IPS-20b (cell line): ENCODE measurements at regions not wholly inside any gene's neighbourhood (a gene's known extent, or its start where the extent isn't known, plus 50 kb on each side); places are given as distances from the start of the nearest gene placed in this dataset.
"Not testable (repeated sequence)": the region's sequence is repeated elsewhere in the genome, so short reads cannot be mapped to it uniquely, and the experiment has no call there.

Source experiments
- H3K27ac ChIP-seq: one replicate; pipeline ENCODE4 v1.5.1; 2013; ENCODE audit warnings: low read length
- H3K27me3 ChIP-seq: 2 replicates; pipeline ENCODE4 v1.6.1; 2013; ENCODE audit warnings: mild to moderate bottlenecking, low read length, inconsistent platforms; ENCODE audit not compliant: insufficient read depth
- H3K36me3 ChIP-seq: 2 replicates; pipeline ENCODE4 v1.6.1; 2013; ENCODE audit warnings: low read depth, mild to moderate bottlenecking, inconsistent platforms, low read length, moderate library complexity; ENCODE audit not compliant: insufficient read depth
- H3K4me1 ChIP-seq: 2 replicates; pipeline ENCODE4 v1.6.1; 2013; ENCODE audit warnings: mild to moderate bottlenecking, control low read depth, inconsistent platforms, low read length, moderate library complexity; ENCODE audit not compliant: insufficient read depth
- H3K4me3 ChIP-seq: 2 replicates; pipeline ENCODE4 v1.5.1; 2013; ENCODE audit warnings: mild to moderate bottlenecking, low read length, inconsistent platforms
- H3K9ac ChIP-seq: 2 replicates; pipeline ENCODE4 v1.6.1; 2013; ENCODE audit warnings: low read depth, mild to moderate bottlenecking, inconsistent platforms, low read length, moderate library complexity
- H3K9me3 ChIP-seq: 2 replicates; pipeline ENCODE4 v1.6.1; 2013; ENCODE audit warnings: mild to moderate bottlenecking, low read depth, low read length, inconsistent platforms; ENCODE audit not compliant: insufficient read depth

DNA sequence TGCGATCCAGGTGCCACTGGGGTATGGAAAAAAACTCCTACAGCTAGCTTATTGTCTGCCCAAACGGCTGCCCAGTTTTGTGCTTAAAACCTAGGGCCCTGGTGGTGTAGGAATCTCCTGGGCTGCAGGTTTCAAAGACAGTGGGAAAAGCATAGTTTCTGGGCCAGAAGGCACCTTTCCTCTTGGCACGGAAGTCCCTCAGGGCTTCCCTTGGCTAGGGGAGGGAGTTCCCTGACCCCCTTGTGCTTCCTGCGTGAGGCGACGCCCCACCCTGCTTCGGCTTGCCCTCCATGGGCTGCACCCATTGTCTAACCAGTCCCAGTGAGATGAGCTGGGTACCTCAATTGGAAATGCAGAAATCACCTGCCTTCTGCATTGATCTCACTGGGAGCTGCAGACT, 135.0 kb downstream of the CXCL12 start:
- not testable (repeated sequence) for H3K9me3 ChIP-seq, H3K4me3 ChIP-seq, H3K36me3 ChIP-seq, H3K9ac ChIP-seq, H3K27ac ChIP-seq, H3K27me3 ChIP-seq, H3K4me1 ChIP-seq

DNA sequence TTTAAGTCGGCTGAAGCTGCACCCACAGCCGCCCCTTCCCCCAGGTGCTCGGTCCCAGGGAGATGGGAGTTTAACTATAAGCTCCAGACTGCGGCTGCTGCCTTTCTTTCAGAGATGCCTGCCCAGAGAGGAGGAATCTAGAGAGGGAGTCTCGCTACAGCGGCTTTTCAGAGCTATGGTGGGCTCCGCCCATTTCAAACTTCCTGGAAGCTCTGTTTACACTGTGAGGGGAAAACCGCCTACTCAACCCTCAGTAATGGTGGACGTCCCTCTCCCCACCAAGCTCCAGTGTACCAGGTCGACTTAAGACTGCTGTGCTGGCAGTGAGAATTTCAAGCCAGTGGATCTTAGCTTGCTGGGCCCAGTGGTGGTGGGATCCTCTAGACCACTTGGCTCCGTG, 135.4 kb downstream of the CXCL12 start:
- no peaks in the 10 kb centered on the region for H3K4me1 ChIP-seq
- no peaks in the 10 kb centered on the region for H3K9me3 ChIP-seq
- H3K9ac ChIP-seq = no peak overlapping the region
- H3K27ac ChIP-seq = no peak overlapping the region
- H3K4me3 ChIP-seq = no peak overlapping the region
- no peaks in the 10 kb centered on the region for H3K27me3 ChIP-seq
- H3K36me3 ChIP-seq = no peaks in the 10 kb centered on the region

DNA sequence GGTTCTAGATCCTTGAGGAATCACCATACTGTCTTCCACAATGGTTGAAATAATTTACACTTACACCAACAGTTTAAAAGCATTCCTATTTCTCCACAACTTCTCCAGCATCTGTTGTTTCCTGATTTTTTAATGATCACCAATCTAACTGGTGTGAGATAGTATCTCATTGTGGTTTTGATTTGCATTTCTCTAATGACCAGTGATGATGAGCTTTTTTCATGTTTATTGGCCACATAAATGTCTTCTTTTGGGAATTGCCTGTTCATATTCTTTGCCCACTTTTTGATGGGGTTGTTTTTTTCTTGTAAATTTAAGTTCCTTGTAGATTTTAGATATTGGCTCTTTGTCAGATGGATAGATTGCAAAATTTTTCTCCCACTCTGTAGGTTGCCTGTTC, 138.2 kb downstream of the CXCL12 start:
- not testable (repeated sequence) for H3K9me3 ChIP-seq, H3K27ac ChIP-seq, H3K4me1 ChIP-seq, H3K9ac ChIP-seq, H3K36me3 ChIP-seq, H3K4me3 ChIP-seq, H3K27me3 ChIP-seq

DNA sequence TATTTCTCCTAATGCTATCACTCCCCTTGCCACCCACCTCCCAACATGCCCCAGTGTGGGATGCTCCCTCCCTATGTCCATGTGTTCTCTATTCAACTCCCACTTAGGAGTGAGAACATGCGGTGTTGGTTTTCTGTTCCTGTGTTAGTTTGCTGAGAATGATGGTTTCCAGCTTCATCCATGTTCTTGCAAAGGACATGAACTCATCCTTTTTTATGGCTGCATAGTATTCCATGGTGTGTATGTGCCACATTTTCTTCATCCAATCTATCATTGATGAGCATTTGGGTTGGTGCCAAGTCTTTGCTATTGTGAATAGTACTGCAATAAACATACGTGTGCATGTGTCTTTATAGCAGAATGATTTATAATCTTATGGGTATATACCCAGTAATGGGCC, 138.6 kb downstream of the CXCL12 start:
- not testable (repeated sequence) for H3K27ac ChIP-seq, H3K4me3 ChIP-seq, H3K27me3 ChIP-seq, H3K4me1 ChIP-seq, H3K9ac ChIP-seq, H3K36me3 ChIP-seq, H3K9me3 ChIP-seq

DNA sequence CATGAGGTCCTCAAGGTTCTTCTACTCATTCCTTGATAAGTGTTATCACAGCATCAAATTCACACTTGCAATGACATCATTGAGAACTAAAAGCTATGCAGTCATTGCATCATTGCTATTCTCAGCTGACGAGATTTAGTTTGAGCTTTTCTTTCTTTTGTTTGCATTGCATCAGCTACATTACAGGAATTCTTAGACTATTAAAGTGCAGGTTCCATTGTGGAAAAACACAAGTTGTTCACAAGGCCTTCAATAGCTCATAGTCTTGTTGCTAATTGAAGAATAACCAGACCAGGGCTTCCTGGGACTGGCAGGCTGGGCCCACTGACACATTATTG, 139.3 kb downstream of the CXCL12 start:
- Histone ChIP-seq H3K27ac (no peak overlapping the region), H3K9ac (no peak overlapping the region), H3K27me3 (no peaks in the 10 kb centered on the region), H3K36me3 (no peaks in the 10 kb centered on the region), H3K9me3 (no peaks in the 10 kb centered on the region), H3K4me3 (no peak overlapping the region), H3K4me1 (peaks cover 5% of the 10 kb centered on the region; the same call in 1 of the 2 replicates)

DNA sequence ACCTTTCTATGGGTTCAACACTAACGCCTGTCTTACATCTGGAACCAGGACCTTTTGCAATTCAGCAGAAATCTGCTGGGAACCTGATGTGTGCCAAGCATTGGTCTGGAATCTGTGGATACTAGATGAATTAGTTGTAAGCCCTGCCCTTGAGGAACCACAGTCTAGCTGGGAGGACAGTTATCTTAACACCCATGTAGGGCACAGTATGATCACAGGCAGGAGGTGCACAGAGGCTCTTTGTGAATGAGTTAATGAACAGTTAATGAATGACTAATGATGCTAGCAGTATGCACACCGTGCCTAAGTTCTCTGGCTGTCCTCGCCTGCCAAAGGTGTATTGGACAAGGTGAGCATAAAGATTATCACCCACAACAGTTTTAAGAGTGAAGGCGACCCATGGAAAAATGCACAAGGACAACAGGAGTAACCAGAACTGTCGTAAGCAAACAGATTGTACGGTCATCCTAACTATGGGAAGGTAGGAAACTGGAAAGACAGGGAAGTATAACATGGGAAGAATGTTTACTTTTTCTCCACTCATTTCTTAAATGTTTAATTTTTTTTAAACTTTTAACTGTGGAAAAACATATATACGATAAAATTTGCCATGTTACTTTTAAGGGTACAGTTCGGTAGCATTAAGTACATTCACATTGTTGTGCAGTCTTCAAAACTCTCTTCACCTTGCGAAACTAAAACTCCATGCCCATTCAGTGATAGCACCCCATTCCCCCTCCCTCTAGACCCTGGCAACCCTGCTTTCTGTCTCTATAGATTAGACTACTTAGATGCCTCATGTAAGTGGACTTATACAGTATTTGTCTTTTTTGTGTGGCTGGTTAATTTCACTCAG, 139.9 kb downstream of the CXCL12 start:
- Histone ChIP-seq H3K4me3 (no peak overlapping the region), H3K9ac (no peak overlapping the region), H3K27ac (no peak overlapping the region), H3K27me3 (no peaks in the 10 kb centered on the region), H3K4me1 (peaks cover 5% of the 10 kb centered on the region; the same call in 1 of the 2 replicates), H3K9me3 (no peaks in the 10 kb centered on the region), H3K36me3 (no peaks in the 10 kb centered on the region)

DNA sequence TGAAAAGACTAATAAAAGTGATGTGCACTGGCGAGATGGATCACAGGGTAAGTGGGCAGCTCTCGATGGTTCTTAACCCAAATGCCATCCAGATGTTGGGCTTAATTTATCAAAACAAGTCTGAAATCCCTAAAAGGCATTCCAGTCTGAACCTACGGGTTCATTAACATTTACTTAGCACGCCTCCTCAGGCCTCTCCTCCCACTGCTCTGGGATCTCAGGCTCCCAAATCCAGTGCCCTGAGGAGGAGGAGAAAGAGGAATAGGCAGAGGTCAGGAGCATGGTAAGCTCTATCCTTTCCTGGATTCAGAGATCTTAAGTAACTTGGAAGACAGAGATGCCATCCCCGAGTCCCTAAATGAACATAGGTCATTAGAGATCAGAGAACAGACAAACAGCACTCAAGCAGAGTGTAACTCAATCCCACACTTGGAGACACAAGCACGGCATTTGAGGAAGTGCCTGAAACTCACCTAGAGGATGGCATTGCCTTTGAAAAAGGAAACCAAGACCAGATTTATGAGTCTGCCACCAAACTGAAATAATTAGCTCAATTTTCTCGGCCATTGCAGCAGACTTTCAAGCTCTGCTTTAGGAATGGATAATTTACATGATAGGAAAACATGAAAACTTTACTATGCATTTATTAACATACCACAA, 140.9 kb downstream of the CXCL12 start:
- Histone ChIP-seq H3K4me3 (no peak overlapping the region), H3K4me1 (peaks cover 5% of the 10 kb centered on the region; the same call in 1 of the 2 replicates), H3K27me3 (no peaks in the 10 kb centered on the region), H3K27ac (no peak overlapping the region), H3K9ac (no peak overlapping the region), H3K9me3 (no peaks in the 10 kb centered on the region), H3K36me3 (no peaks in the 10 kb centered on the region)

DNA sequence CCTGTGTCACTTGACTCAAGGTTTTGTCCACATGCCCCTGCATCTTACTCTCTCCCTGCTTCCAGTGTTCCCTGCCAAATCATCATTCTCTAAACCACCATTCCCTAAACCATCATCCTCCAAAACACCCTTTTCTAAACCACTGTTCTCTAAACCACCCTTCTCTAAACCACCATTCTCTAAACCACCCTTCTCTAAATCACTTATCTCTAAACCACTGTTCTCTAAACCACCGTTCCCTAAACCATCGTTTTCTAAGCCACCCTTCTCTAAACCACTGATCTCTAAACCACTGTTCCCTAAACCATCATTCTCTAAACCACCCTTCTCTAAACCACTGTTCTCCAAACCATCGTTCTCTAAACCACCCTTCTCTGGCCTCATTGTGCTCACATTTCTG, 142.1 kb downstream of the CXCL12 start:
- Histone ChIP-seq H3K9ac (no peak overlapping the region), H3K4me1 (peaks cover 5% of the 10 kb centered on the region; the same call in 1 of the 2 replicates), H3K27me3 (no peaks in the 10 kb centered on the region), H3K4me3 (no peak overlapping the region), H3K9me3 (no peaks in the 10 kb centered on the region), H3K27ac (no peak overlapping the region), H3K36me3 (no peaks in the 10 kb centered on the region)

DNA sequence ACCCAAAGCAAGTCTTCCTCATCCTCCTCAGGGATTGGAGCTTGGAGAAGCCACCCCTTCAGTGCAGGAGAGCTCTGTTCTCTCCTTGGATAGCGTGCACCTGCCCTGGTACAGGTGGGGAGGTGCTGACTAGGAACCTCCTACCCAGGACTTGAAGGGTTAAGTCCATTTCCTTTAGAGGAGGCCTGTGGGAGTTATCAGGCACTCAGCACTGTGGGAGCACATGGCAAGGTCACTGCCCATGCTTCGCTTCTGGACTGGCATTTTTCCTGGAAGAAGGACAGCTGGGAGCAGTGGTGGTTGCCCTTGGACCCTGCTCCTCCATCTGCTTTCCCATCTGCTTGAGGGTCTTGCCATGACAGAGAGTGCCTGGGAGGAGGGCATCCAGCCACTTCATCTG, 142.8 kb downstream of the CXCL12 start:
- Histone ChIP-seq H3K4me3 (no peak overlapping the region), H3K4me1 (peaks cover 5% of the 10 kb centered on the region; the same call in 1 of the 2 replicates), H3K9ac (no peak overlapping the region), H3K9me3 (no peaks in the 10 kb centered on the region), H3K27me3 (no peaks in the 10 kb centered on the region), H3K36me3 (no peaks in the 10 kb centered on the region), H3K27ac (no peak overlapping the region)

DNA sequence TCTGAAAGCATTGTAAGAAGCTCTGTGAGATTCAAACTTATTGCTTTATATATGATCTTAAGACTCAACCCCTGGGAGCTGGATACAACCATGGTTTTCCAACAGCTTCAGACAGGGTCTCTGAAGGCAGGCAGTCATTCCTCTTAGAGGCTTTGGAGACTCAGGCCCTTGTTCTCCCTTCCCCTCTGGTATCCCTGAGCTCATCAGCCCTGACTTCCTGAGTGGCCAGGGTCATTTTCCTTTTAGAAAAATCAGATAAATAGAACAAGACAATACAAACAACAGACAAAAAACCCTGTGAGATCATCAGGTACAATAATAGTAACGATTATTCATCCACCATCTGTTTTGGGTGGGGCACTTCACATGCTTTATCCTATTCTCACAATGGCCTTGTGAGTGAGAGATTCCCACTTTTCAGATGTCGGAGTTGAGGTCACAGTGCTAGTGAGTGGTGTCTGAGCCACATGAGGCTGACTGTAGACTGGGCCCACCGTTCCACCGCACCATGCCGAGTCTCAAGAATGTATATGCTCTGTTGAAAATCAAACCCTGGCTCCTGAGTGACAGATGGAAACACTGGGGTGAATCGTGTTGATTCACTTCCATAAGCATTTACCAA, 144.2 kb downstream of the CXCL12 start:
- H3K27me3 ChIP-seq = no peaks in the 10 kb centered on the region
- no peaks in the 10 kb centered on the region for H3K9me3 ChIP-seq
- no peaks in the 10 kb centered on the region for H3K36me3 ChIP-seq
- no peak overlapping the region for H3K27ac ChIP-seq
- no peak overlapping the region for H3K4me3 ChIP-seq
- peaks cover 5% of the 10 kb centered on the region; the same call in 1 of the 2 replicates for H3K4me1 ChIP-seq
- no peak overlapping the region for H3K9ac ChIP-seq

DNA sequence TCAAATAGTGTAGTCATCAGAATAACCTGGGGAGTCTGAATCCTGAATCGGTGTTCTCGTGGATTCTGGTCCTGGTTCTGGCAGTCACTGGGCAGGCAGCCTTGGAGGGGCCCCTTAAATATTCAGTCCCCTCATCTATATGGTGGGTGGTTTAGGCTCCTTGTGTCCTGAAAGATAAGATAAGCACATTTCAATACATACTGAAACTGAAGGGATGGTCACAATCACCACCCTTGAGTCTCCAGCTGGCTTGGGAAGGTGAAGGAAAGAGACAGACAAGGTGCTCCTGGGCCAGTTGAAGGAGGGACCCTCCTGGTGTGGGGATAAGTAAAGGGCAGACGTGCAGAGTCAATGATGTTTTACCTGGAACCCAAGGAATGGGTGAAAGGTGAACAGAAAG, 146.7 kb downstream of the CXCL12 start:
- no peak overlapping the region for H3K4me3 ChIP-seq
- H3K9me3 ChIP-seq = no peaks in the 10 kb centered on the region
- no peak overlapping the region for H3K9ac ChIP-seq
- H3K4me1 ChIP-seq = peaks cover 12% of the 10 kb centered on the region; the same call in 1 of the 2 replicates
- H3K36me3 ChIP-seq = no peaks in the 10 kb centered on the region
- H3K27ac ChIP-seq = no peak overlapping the region
- H3K27me3 ChIP-seq = no peaks in the 10 kb centered on the region
